CD4-positive, alpha-beta T cell treated with Interleukin-2 at 100 ng/mL for 4 hours (primary cell): ENCODE measurements at regions not wholly inside any gene's neighbourhood (a gene's known extent, or its start where the extent isn't known, plus 50 kb on each side); places are given as distances from the start of the nearest gene placed in this dataset.
"Not testable (repeated sequence)": the region's sequence is repeated elsewhere in the genome, so short reads cannot be mapped to it uniquely, and the experiment has no call there.

Experiments used
- DNase-seq: peaks from one replicate; pipeline ENCODE4 v3.0.0-alpha.2; 2020; ENCODE audit warnings: low spot score

DNA sequence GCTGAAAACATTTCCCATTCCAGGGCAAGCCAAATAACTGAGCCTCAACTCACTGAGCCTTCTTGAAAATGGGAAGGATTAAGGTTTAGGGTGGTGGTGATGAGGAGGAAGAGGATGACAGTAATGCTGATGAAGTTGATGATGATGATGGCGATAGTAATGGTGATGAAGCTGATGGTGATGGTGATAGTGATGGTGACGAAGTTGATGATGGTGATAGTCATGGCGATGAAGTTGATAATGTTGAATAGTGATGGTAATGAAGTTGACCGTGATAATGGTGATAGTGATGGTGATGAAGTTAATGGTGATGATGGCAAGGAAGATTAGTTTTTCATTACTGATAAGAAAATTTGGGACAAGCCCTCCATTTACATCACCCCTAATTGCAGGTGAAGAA lies 285.8 kb upstream of the DYNLRB2 start:
- no peak for DNase-seq

DNA sequence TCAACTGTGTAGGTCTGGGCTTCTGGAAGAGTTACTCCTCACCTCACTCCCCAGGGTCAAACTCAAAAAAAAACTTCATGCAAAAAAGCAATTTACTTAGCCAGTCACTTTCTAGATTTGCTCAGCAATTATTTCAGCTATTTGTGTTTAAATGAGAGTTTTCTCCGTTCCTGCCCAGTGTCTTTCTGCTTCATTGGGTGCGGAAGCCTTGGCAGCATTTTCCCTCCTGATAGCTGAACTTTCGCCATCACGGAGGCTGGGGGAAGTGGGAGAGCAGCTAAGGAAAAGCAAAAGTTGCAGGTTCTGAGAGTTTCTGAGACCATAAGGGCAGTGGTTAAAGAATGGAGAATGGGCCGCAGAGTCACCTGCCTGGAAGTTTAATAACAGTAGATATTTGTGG lies 287.1 kb upstream of the DYNLRB2 start:
- no peak for DNase-seq

DNA sequence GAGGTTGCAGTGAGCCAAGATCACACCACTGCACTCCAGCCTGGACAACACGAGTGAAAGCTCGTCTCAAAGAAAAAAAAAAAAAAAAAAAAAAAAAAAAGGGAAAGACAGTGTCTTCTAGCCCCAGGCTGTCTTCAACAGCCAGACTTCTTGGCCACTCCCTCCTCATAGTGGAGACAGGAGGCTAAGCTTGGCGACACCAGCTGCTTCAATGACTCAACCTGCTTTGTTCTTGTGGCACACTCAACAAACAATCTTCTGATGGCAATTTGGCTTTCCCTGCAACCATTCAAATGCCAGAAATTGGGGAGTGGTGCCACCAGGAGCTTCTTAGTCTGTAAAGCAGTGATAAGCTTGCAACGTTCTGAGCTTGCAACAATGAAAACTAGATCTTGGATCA lies 290.4 kb upstream of the DYNLRB2 start:
- no peak for DNase-seq

DNA sequence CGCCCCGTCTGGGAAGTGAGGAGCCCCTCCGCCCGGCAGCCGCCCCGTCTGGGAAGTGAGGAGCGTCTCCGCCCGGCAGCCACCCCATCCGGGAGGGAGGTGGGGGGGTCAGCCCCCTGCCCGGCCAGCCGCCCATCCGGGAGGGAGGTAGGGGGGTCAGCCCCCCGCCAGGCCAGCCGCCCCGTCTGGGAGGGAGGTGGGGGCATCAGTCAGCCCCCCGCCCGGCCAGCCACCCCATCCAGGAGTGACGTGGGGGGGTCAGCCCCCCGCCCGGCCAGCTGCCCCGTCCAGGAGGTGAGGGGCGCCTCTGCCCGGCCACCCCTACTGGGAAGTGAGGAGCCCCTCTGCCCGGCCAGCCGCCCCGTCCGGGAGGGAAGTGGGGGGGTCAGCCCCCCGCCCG lies 297.5 kb upstream of the DYNLRB2 start:
- DNase-seq, result not testable (repeated sequence)

DNA sequence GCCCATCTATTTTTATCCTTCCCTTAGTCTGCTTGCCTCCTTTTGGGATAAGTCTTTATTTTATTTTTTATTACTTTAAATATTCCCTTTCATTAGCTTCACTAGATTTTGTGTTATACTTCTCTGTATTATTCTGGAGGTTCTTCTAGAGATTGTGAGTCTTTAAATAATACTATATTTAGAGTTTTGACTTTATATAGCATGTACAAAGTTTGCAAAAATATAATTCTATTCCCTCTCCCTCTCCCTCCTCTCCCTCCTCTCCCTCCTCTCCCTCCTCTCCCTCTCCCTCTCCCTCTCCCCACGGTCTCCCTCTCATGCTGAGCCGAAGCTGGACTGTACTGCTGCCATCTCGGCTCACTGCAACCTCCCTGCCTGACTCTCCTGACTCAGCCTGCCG lies 298.5 kb upstream of the DYNLRB2 start:
- DNase-seq, result not testable (repeated sequence)

DNA sequence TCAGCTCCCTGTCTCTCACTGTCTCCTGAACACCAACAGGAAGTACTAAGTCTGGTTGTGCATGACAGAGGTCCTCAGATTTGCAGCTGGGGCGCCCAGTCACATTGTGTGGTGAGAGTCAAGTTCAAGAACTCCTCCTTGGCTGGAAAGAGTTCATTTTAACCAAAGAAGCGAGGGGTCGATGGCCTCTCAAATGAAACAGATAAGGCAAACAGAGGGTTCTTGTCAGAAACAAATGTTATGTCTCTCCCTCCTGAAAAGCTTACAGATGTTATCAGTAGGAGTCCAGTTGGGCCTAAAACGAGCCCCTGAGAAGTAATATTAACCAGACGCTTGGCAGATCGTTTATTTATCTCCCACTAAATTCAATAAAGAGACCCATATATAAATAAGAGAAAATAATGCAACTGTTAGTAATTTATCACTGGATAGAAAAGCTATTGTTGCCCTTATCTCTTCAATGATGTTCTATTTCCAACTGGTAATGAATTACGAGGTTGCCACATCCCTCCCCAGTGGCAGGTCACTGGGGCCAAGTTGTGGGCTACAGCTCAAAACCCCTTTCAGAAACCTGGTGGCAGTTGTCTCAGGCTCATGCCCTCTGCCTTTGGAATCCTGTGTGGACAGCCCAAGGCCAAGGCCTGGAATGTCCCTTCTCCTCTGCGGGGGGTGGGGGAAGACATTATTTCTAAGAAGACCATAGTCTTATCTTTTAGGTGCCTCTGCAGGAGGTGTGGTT lies 307.5 kb upstream of the DYNLRB2 start:
- no peak for DNase-seq

DNA sequence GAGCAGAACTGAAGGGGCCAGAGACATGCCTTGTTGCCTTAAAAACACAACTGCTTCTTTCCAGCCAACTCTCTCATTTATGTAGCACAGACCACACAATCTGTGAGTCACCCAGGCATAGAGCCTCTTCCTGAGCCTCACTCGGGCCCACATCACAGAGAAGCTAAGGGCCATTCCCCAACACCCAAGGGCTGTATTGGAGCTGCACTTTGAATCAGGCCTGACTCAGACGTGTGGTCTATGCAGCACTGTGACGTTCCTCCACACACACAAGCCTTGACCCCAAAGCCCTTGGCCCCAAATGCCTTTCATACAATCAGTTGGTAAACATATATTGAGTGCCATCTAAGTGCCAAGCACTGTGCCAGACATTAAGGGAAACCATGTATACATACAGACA lies 308.9 kb upstream of the DYNLRB2 start:
- no peak for DNase-seq

DNA sequence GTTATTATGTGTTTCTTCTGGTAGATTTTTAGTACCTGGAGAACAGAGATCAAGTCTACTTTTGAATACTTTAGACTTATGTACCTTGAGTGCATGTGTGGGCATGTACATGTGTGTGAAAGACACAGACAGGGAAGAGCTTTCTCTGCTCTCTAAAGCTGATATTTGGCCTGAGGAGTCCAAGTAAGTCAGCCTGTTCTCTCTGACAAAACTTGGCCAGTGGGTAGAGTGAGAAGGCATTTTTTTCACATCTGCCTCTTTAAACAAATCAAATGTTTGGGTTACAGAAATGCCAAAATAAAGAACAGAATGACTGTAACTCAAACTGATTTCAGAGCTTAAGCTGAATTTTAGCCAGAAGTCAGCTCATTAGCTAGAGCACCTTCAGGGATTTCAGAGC lies 309.7 kb upstream of the DYNLRB2 start:
- no peak for DNase-seq

DNA sequence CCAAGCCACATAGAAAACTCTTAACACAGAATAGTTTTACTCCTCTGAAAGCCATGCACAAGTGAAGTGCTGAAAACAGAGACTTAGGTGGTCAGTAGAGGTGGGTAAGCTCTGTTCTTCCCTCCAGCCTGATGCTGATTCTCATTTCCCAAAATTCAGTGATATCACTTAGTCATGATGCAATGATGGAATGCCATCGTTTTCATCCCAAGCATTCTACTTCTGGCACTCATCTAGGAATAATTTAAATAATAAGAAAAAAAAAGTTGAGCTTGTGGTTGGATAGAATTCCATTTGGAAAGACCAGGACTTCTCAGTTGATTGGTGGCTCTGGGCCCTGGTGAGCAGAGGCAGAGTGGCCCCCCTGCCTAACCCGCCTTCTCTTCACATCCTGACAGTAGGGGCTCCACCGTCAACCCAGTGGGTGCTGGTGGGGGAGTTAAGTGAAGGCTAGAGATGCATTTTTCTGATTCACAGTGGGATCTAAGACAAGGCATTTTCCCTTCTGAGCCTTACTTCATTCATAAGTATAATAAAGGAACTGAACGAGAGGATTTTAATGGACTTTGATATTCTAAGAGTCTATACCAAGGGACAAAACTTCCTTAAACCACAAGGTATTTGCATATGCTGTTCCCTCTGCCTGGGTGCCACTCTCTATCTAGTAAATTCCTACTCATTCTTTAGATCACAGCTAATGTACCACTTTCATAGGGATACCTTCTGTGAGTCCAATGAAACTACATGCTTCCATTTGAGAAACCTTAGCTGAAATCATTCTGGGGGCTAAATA lies 310.3 kb upstream of the DYNLRB2 start:
- DNase-seq, result no peak

DNA sequence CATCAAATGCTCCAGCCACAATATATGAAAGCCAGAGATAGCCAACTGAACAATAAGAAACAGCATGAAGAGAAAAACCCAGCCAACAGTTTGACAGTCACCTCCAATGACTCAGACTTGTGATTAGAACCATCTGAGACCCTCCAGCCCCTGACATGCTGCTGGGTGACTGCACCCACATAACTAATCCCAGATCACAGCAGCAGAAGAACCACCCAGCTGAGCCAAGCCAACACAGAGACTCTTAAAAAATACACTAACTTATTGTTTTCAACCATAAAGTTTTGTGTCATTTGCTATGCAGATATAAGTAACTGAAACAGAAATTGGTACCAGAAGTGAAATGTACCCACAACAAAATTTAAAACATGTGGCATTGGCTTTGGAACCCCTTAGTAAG lies 314.3 kb upstream of the DYNLRB2 start:
- DNase-seq, result no peak

DNA sequence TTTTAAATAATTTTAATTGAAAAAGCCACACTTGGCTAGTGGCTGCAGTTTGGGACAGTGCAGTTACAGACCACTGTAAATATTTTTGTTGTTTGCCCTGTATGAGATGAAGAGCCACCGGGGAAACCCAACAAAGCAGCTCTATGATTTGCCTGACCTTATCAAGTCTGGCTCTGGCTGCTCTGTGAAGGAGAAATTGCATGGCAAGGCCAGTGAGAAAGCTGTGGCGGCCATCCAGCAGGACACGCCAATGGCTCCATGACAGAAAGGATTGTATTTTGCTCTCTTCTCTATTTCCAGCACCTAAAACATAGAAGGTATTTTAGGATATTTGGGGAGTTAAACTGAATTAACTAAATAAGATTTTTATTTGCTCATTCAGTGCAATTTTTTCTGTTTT lies 330.0 kb upstream of the DYNLRB2 start:
- no peak for DNase-seq

DNA sequence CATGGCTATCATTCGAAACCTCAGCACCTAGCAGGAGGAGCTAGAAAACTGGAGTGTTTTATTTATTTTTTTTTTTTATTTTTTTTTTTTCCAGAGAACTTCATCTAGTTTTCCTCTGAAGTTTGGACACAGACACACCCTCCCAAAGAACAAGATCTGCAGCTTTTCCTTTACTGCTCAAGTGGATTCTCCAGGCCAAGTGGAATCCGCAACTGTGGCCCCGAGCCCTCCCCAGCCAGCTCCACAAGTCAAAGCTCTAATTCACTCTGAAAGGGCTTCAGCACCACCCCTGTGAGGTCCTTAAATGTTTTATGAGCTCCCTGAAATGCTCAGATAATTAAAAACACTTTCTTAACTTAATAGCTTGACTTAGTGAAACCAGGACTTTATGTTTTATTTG lies 332.1 kb upstream of the DYNLRB2 start:
- no peak for DNase-seq

DNA sequence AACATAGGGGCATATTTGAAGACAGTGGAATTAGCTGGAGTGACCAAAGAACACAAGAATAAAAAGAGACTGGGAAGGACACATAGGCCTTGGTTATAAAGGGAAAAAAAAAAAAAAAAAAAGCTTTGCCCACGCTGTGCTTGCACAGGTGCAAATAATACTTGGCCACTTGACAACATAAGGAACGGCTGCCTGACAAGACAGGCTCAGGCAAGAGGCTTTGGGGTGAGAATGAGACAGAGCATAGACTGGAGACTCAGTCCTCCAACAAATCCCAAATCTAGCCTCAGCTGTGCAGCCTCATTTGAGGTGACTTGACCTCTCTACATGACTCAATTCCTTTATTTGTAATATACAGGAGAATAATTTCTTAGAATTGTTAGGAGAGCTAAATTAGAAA lies 332.8 kb upstream of the DYNLRB2 start:
- DNase-seq, result no peak

DNA sequence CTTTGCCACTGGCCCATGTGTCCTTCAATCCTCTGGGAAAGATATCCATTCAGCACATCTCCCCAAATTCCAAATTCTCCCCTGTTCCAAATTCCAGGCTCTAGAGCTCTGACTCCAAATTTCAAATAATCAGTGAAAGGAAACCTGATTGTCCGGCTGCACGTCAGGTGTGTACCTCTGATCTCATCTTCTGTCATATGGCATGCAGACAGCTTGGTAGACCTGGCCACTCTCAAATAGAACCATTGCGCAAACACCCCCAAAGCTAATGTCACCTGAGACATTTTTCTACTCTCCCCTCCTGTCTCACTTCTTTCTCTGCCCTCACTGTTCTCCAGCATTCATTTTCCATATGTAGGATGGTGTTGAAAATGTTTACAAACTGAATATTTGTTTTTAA lies 337.0 kb upstream of the DYNLRB2 start:
- DNase-seq, result no peak

DNA sequence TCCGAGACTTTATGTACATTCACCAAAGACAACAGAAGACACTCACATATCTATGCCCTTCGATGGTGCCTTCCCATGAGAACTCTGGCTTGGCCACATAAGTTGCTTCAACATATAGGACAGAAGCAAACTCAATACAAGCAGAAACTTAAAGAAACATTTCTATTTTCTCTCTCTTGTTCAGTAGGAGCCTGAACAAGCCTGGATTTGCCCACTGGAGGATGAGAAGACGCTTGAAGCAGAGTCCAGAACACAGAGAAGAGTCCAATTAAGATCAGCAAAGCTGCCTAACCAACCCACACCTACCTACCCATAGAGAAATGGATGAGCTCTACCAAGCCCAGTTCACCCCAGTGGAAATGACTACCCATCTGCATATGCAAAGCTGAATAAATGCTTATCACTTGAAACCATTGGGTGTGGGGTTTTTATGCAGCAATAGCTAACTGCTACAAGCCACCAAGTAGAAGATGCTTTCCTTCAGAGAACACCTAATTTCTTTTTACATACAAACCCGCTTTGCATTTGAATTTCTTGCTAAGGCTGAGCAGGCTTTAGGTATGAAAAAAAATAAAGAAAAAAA lies 337.9 kb upstream of the DYNLRB2 start:
- no peak for DNase-seq

DNA sequence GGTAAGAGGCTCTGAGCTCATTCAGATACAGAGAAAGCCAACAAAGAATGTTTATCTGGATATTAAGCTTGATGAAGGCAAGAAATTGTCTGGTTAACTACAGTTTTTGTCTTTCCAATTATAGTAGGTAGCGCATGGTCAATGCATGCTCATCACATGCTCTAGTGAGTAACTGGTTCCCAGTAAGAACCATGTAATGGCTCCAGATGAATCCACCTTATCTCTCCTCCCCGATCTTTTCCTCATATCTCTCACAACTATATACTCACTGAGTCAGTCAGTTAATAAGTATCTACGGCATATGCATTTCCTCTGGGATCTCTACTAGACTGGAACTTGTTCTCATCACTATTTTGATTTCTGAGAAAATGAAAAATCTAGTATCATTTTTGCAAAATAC lies 340.7 kb upstream of the DYNLRB2 start:
- DNase-seq, result no peak

DNA sequence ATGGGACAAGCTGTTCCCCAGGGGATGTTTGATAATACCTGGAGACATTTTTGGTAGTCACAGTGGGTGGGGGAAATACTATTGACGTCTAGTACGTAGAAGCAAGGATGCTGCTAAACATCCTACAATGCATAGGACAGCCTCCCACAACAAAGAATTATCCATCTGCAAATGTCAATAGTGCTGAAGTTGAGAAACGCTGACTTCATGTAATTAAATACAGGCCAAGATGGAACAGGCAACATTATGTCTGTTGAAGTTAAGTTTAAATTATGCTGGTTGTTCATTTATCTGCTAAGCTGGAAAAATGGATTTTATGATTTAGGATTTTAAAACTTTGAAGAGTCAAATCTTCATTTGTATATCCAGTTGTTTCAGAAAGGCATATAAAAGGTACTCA lies 341.2 kb upstream of the DYNLRB2 start:
- DNase-seq, result no peak

DNA sequence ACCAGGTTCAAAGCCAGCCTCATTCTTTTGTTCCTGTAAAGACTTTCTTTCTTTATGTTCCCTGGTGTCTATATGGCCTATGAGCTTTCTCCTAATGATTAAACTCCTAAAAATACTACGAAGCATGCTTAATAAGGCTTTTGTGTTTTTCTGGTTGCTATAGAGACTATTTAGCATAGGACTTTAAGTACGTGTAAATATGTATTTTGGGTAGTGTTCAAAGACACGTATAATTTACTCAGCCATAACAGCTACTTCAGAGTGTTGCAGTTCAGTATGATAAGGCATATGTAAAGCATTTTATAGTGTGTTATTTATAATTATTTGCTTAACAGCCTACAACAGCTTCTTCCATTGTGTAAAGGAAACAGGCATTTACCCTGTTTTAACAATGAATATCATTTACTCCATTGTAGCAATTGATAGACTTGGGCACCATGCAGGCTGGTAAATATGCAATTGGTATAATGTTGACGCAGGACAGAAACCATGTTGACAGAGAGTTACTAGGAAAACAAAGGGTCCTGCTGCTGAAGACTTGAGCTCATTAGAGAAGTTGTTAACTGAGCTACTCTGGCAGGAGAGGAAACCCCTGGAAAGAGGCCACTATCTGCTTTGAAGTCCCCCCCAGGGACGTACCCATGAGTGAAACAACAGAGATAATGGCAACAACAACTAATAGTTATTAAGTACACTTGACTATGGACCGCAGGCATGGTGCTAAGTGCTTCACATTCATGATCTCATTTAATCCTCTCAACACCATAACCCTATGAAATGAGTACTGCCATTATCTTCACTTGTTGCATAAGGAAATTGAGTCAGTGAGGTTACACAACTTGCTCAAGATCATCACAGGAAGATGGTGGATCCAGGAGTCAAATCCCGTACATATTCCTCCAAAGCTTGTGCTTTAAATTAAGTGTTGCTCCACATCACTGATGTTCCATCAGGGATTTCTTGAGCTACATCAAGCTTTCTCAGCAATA lies 342.2 kb upstream of the DYNLRB2 start:
- no peak for DNase-seq

DNA sequence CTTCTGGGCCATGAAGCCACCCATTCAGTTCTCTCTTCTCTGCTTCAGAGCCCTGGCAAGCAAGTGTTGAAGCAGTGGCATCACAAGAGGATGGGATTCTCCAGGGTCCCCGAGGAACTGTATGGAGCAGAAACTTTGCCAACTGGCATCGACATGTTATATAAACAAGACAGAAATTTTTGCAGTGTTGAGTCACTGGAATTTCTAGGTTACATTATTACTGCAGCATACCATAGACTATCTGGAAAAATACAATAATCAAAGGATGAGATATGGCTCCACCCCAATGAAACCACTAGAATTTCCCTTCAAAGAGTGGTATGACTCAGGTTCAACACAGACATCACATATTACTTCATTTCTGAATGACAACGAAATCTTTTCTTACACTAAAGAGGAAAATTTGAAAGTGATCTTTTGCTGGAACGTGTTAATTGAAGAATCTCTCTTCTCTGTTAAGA lies 343.0 kb upstream of the DYNLRB2 start:
- DNase-seq, result no peak

DNA sequence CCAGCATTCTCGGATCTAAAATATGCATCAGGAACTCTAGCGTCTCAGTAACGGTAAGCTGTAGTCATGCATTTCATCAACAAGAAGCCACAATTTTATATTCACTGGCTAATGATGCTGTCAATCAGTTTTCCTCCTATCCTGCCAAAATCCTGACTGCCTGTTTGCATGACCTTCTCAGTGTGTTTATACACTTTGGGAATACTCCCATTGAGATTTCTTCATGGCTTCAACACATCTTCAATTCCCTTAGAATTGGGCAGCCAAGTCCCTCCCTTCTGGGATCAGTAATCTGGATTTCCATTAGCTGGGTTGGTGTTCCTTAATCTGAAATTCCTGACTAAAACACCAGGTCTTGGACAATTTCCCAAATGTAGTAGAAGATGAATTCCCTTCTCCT lies 348.9 kb upstream of the DYNLRB2 start:
- no peak for DNase-seq

DNA sequence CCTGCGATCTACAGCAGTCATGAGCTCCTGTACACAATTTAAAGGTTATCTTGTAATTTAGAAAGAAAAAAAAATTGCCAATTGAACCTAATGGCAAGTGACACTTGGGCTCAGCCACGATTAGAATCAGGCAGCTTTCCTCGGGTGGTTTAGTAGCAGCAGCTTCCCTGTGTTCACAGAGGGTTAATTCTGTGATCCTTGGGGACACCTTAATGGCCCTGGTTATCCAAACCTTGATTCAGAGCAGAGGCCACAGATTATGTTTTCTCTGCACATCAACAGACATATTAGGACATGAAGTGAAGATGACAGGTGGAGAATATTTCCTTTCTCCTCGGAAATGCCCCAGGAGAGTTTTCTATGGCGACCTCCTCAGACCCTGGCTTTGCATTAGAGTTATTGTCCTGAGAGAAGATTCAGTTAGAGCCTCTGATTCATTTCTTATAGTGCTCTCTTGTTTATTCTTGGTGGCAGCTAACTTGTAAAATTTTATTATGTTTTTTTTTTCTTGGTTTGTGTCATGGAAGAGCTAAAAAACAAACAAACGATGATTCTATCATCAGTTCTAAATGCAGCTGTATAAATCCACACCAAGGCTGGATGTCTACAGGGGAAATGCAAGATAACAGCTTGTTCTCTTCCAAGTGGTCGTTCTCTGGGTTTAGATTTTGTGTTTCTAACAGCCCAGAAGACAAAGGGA lies 351.2 kb upstream of the DYNLRB2 start:
- no peak for DNase-seq
